Hindlimb muscle (tissue), 1 donor: ENCODE measurements at regions not wholly inside any gene's neighbourhood (a gene's known extent, or its start where the extent isn't known, plus 50 kb on each side); places are given as distances from the start of the nearest gene placed in this dataset.

Experiments used
- DNase-seq: peaks from one replicate; pipeline ENCODE4 v3.0.0-alpha.2; 2013

GRCh38 chr1:81477710-81478109, 323.0 kb upstream of the ADGRL2 start:
- peak; percentile 29 for DNase-seq

GRCh38 chr1:81472387-81472786, 328.3 kb upstream of the ADGRL2 start:
- DNase-seq = no peak

DNA sequence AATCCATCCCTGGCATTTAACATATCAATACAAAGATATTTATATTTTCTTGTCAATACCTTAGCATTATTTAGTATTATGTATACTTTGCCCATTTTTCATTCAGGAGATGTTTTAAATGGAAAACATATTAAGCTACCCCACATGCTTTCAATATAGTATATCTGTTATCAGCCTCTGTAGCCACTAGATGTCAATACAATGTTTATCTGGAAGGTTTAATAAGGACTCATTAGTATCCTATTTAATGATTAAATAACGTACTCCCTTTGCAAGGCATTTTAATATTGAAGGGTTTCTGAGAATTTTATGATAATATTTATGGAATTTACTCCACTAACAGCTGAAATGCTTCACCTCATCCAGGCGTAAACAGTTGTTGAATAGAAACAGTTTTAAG, 329.5 kb upstream of the ADGRL2 start:
- no peak for DNase-seq

DNA sequence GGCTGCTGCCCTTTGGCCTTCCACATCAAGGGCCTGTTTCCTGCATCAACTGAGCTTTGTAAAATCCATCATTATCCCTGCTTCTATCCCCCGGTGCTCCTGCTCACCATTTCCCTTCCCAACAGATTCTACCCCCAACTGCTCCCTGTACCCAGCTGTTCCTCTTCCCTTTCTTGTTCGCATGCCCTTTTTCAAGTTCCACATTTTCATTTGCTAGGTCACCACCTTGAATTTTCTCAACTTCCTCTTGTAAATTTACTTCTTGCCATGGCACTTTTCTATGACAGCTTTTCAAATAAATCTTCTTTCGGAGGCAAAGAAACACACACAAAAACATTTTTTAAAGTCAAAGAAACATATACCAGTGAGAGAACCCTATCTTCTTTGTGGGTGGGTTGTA, 330.5 kb upstream of the ADGRL2 start:
- DNase-seq = no peak

DNA sequence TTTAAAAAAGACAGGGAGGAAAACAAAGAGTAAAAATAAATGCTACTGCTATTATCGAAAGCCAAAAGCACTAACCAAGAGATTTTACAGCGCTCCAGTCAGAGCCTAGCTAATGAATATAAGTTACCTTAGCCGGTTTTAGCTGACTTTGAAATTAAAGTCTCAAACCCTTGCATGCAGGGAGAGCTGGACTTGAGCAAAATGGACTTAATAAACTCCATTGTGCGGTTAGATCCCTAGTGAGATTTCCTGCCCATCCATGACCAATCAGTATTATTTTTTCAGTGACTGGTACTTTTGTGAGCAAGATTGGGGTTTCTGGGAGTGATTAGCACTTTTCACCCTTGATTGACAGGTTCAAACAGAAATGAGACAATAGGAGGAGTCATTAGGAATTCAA, 333.4 kb upstream of the ADGRL2 start:
- no peak for DNase-seq

DNA sequence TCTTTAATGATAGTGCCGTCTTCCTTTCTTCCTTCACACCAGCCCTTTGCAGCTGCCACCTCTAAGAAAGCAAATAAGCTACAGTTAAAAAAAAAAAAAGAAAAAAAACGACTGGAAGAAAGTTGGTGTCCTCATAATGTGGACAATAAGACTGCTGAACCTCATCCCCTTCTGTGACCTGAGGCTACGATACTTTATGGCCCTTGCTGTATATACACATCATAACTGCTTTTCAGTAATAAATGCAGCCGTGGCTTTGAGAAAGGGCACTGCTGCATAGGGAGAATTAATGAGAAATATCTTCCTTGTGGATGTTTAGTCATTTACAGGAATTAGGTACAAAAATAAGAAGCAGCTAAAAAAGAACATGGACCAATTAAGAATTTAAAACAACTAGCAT, 333.8 kb upstream of the ADGRL2 start:
- no peak for DNase-seq

- no peak for DNase-seq
These were observed 336.5 kb upstream of the ADGRL2 start for GRCh38 chr1:81463936-81464837.

DNA sequence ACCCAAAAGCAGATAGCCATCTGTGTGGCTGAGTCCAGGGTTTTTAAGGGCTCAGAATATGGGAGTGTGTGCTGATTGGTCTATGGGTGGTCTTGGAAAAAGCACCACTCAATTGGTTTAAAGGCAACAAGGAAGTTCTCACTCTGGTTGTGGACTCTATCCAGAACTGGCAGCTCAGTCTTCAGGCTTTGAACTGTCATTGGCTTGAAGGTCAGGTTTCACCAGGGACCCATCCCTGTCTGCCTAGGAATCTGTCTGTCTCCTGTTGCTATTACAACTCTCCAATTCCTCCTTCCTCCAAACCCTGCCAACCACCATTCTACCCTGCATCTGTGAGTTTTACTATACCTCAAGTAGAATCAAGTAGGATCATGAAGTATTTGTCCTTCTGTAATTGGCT, 341.7 kb upstream of the ADGRL2 start:
- DNase-seq = no peak

DNA sequence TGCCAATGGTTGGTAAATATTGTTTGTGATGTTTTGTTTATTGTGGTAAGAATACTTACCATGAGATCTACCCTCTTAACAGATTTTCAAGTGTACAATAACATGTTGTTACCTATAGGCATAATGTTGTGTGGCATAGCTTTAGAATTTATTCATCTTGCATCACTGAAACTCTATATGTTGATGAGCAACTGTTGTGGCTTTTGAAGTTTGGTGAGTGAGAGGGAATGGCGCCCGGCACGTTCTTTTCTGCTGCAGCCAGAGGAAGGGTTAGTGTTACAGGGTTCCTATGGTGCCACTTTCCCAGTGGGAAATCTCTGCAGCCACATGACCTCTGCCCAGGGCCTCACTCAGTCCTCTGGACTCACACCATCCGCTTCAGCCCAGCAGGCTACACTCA, 342.5 kb upstream of the ADGRL2 start:
- DNase-seq = no peak

GRCh38 chr1:81455481-81455880, 345.3 kb upstream of the ADGRL2 start:
- no peak for DNase-seq

DNA sequence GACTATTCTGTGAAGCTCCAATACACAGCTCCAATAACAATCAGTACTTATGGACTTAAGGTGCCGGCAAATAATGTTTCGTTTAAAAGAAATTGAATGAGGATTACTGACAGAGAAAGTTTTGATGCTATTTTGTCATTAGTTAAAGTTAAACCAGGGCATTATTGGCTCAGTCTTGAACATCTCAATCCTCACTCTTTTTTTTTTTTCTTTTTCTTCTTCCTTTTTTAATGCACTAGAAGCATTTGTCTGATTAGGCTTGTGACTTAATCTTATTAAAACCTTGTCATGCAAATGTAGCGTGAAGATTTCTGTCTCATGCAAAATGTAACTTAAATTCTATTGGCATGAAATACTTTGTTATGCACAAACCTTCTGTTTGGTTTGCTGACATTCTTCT, 346.8 kb upstream of the ADGRL2 start:
- DNase-seq = no peak

- DNase-seq = no peak
These were observed 347.4 kb upstream of the ADGRL2 start for GRCh38 chr1:81453367-81453703.

DNA sequence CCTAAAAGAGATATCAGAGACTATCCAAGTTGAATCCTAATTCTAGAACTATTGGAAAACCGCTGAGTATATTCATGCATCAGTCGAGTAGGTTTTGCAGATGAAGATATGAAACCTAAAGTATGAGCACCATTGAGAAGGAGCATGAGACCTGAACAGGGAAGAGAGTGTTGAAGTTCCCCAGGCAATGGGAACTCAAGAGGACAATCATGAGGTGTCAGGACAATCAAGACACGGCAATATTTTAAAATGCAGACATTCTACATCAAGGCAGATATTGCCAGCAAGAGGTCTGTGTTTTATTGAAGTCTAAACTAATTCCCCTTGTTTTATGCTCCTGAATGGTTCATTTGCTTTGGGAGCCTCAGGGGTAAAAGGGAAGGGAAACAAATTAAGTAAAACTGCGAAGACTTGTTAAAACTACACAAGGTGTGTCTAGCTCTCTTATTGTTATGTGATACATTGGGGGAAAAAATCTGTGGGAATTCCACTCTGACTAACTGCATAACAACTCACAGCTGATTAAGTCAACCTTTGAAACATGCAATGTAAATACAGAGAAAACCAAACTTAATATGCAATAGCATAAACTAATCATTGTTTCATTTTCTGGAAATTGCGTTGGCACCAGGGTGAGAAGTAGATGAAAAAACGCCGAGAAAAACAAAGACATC, 347.9 kb upstream of the ADGRL2 start:
- no peak for DNase-seq

DNA sequence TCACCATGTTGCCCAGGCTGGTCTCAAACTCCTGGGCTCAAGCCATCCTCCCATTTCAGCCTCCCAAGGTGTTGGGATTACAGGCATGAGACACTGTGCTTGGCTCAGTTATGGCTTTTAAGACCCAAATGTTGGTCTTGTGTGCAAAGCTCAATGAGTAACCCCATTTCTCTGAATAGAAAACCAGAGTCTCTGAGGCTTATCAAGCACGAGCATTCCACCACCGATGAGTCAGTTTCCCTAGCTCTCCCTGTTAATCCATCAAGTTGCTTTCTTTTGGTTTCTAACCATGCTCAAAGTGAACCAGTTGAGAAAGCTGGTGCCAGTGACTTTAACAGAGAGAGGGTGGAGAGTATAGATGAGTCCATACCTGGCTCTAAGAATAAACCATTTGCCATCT, 350.9 kb upstream of the ADGRL2 start:
- no peak for DNase-seq

- peak; percentile 43 for DNase-seq
These were observed 354.6 kb upstream of the ADGRL2 start for GRCh38 chr1:81446000-81446669.

GRCh38 chr1:81443288-81443687, 357.4 kb upstream of the ADGRL2 start:
- DNase-seq = no peak

DNA sequence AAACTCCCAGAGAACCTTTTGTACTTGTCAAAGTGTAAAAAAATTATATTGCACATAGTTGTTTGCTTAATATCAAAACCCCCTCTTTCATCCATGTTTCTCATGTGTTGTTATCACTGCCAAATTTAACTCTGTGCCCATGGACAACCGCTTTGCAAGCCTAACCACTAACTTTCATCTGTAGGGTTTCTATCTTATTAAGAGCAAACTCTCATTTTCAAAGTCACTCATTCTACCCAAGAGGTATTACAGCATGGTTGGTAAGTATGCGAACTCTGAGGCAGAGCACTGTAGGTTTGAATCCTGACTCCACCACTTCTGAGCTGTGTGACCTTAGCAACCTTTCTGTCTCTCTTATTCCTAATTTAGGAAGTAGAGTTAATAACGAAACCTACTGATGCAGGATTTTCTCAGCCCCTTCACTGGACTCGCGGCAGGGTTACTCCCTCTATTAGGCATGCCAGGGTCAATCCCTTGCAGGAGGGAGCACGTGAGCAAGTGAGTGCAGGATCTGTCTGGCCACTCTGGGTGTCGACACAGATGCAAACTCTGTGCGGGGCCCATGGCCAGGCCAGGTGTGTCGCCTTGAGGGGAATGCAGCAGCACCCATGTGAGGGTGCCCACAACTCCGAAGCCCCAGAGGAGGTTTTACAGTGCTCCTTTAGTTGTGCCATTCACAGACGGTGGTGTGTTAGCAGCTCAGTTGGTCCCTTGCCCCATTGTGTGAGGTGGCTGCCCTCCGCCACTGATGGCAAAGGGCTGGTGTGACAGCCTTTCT, 361.5 kb upstream of the ADGRL2 start:
- DNase-seq = no peak

GRCh38 chr1:81437649-81438048, 363.1 kb upstream of the ADGRL2 start:
- no peak for DNase-seq

- DNase-seq = no peak
These were observed 363.5 kb upstream of the ADGRL2 start for GRCh38 chr1:81437213-81437612.

GRCh38 chr1:81435175-81435574, 365.6 kb upstream of the ADGRL2 start:
- no peak for DNase-seq

- DNase-seq = no peak
These were observed 367.1 kb upstream of the ADGRL2 start for GRCh38 chr1:81433676-81434075.

DNA sequence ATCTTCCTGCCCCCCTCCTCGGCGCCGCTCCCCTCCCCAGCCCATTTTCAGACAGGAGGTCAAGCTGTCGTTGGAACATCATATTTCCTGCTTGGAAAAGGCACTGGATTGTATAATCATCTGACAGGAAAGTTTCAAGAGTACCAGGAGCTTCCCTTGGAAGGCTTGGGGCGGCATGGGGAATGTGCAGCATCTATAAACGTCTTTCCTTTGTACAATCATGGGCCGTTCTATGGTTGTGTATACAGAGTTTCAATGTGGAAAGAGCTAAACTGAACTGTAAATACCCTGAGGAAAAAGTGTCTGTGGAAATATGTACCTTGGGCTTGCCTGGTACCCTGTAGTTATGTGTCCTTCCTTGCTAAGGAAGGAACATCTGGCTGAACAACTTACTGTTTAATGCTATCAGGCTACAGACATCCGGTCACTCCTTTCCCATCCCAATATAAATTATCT, 368.1 kb upstream of the ADGRL2 start:
- no peak for DNase-seq

- DNase-seq = no peak
These were observed 368.7 kb upstream of the ADGRL2 start for GRCh38 chr1:81432059-81432458.
